DOHH2 (cell line): ENCODE measurements at regions not wholly inside any gene's neighbourhood (a gene's known extent, or its start where the extent isn't known, plus 50 kb on each side); places are given as distances from the start of the nearest gene placed in this dataset.

ENCODE experiments used
- H3F3A ChIP-seq: fragments of 200-600 bp; sonication (generic), shearing (Covaris generic); 2 replicates; pipeline ENCODE4 v1.6.0; 2016; ENCODE audit warnings: antibody characterized with exemption, mild to moderate bottlenecking; ENCODE audit not compliant: control insufficient read depth, insufficient read depth
- H3K27ac ChIP-seq: fragments of 200-600 bp; sonication (generic); 2 replicates; pipeline ENCODE4 v1.5.1; 2014; ENCODE audit warnings: low read depth, mild to moderate bottlenecking, low read length, moderate library complexity
- H3K27me3 ChIP-seq: fragments of 200-600 bp; sonication (generic); 2 replicates; pipeline ENCODE4 v1.6.1; 2014; ENCODE audit warnings: mild to moderate bottlenecking, low read length, mixed read lengths; ENCODE audit not compliant: control insufficient read depth
- H3K36me3 ChIP-seq: fragments of 200-600 bp; sonication (generic); 2 replicates; pipeline ENCODE4 v1.6.1; 2014; ENCODE audit warnings: mild to moderate bottlenecking, low read length, moderate library complexity, mixed read lengths; ENCODE audit not compliant: control insufficient read depth
- H3K4me1 ChIP-seq: fragments of 200-600 bp; sonication (generic); 2 replicates; pipeline ENCODE4 v1.6.1; 2014; ENCODE audit warnings: mild to moderate bottlenecking, low read length, mixed read lengths; ENCODE audit not compliant: control insufficient read depth
- H3K4me2 ChIP-seq: fragments of 200-600 bp; sonication (generic); 2 replicates; pipeline ENCODE4 v1.6.0; 2014; ENCODE audit warnings: mild to moderate bottlenecking, low read length, moderate library complexity
- H3K4me3 ChIP-seq: fragments of 200-600 bp; sonication (generic); 2 replicates; pipeline ENCODE4 v1.5.1; 2014; ENCODE audit warnings: mild to moderate bottlenecking, low read length, mixed read lengths
- H3K79me2 ChIP-seq: fragments of 200-600 bp; sonication (generic); 2 replicates; pipeline ENCODE4 v1.6.1; 2014; ENCODE audit warnings: mild to moderate bottlenecking, low read length, mixed read lengths; ENCODE audit not compliant: control insufficient read depth
- H3K9me2 ChIP-seq: fragments of 200-600 bp; sonication (generic); replicated peaks from 2 replicates; pipeline ENCODE4 v1.6.1; 2014; ENCODE audit warnings: mild to moderate bottlenecking, low read length, mixed read lengths; ENCODE audit not compliant: control insufficient read depth
- H3K9me3 ChIP-seq: fragments of 200-600 bp; sonication (generic); 2 replicates; pipeline ENCODE4 v1.6.1; 2014; ENCODE audit warnings: antibody characterized with exemption, low read length, mixed read lengths; ENCODE audit not compliant: control insufficient read depth, insufficient read depth
- H4K20me1 ChIP-seq: fragments of 200-600 bp; sonication (generic); 2 replicates; pipeline ENCODE4 v1.6.0; 2014; ENCODE audit warnings: low read depth, mild to moderate bottlenecking, antibody characterized with exemption, low read length, moderate library complexity; ENCODE audit not compliant: control insufficient read depth, insufficient read depth
- CTCF ChIP-seq: fragments of 200-600 bp; sonication (generic); IDR thresholded peaks from one replicate; pipeline ENCODE4 v1.5.1; 2014; ENCODE audit warnings: antibody characterized with exemption, mild to moderate bottlenecking, low read depth, low read length; ENCODE audit not compliant: poor library complexity, severe bottlenecking
- EZH2phosphoT487 ChIP-seq: fragments of 200-600 bp; sonication (generic); IDR thresholded peaks from 2 replicates; pipeline ENCODE4 v1.6.1; 2017; ENCODE audit warnings: borderline replicate concordance, mild to moderate bottlenecking, antibody characterized with exemption, low read length, moderate library complexity, mixed read lengths

- Histone ChIP-seq H3K27me3 (no peaks in the 10 kb centered on the region), H3K9me2 (no peaks in the 10 kb centered on the region), H4K20me1 (no peaks in the 10 kb centered on the region), H3K4me3 (no peak overlapping the region), H3K79me2 (no peaks in the 10 kb centered on the region), H3K4me1 (no peaks in the 10 kb centered on the region), H3K27ac (no peak overlapping the region), H3K9me3 (no peaks in the 10 kb centered on the region), H3K36me3 (no peaks in the 10 kb centered on the region), H3F3A (no peaks in the 10 kb centered on the region), H3K4me2 (no peak overlapping the region)
- no peak for TF ChIP-seq CTCF
- no peak for TF ChIP-seq EZH2phosphoT487
Measured at GRCh38 chr10:58041901-58042300, 225.8 kb downstream of the IPMK start.

GRCh38 chr10:58030208-58030607 is 237.5 kb downstream of the IPMK start:
- Histone ChIP-seq H3K9me2 (no peaks in the 10 kb centered on the region), H3K79me2 (no peaks in the 10 kb centered on the region), H3K27me3 (no peaks in the 10 kb centered on the region), H3K36me3 (no peaks in the 10 kb centered on the region), H3K27ac (no peak overlapping the region), H3F3A (no peaks in the 10 kb centered on the region), H3K4me1 (no peaks in the 10 kb centered on the region), H4K20me1 (no peaks in the 10 kb centered on the region), H3K9me3 (no peaks in the 10 kb centered on the region), H3K4me3 (no peak overlapping the region), H3K4me2 (no peak overlapping the region)
- TF ChIP-seq CTCF (no peak), EZH2phosphoT487 (no peak)

GRCh38 chr10:58028597-58029366 is 238.9 kb downstream of the IPMK start:
- Histone ChIP-seq H3K27ac (no peak overlapping the region), H3K9me2 (no peaks in the 10 kb centered on the region), H4K20me1 (no peaks in the 10 kb centered on the region), H3K4me3 (no peak overlapping the region), H3F3A (no peaks in the 10 kb centered on the region), H3K79me2 (no peaks in the 10 kb centered on the region), H3K4me1 (no peaks in the 10 kb centered on the region), H3K9me3 (no peaks in the 10 kb centered on the region), H3K27me3 (no peaks in the 10 kb centered on the region), H3K4me2 (no peak overlapping the region), H3K36me3 (no peaks in the 10 kb centered on the region)
- TF ChIP-seq CTCF (no peak), EZH2phosphoT487 (no peak)
